Karpas-422 (cell line): ENCODE measurements at regions not wholly inside any gene's neighbourhood (a gene's known extent, or its start where the extent isn't known, plus 50 kb on each side); places are given as distances from the start of the nearest gene placed in this dataset.

Experiments
- DNase-seq: peaks from one replicate; pipeline ENCODE4 v3.0.0-alpha.2; 2015
- H2AFZ ChIP-seq: fragments of 200-600 bp; sonication (generic); 2 replicates; pipeline ENCODE4 v1.6.1; 2014; ENCODE audit warnings: antibody characterized with exemption, low read length, mixed read lengths
- H3K27ac ChIP-seq: fragments of 200-600 bp; sonication (generic); 2 replicates; pipeline ENCODE4 v1.5.1; 2014; ENCODE audit warnings: mild to moderate bottlenecking, low read length, moderate library complexity
- H3K27me3 ChIP-seq: fragments of 200-600 bp; sonication (generic); 2 replicates; pipeline ENCODE4 v1.6.1; 2014; ENCODE audit warnings: low read length, mixed read lengths
- H3K36me3 ChIP-seq: fragments of 200-600 bp; sonication (generic); 2 replicates; pipeline ENCODE4 v1.6.1; 2014; ENCODE audit warnings: low read length, mixed read lengths; ENCODE audit not compliant: insufficient read depth
- H3K4me1 ChIP-seq: fragments of 200-600 bp; sonication (generic); 2 replicates; pipeline ENCODE4 v1.6.1; 2014; ENCODE audit warnings: mild to moderate bottlenecking, low read length, mixed read lengths
- H3K4me2 ChIP-seq: fragments of 200-600 bp; sonication (generic); 2 replicates; pipeline ENCODE4 v1.6.1; 2014; ENCODE audit warnings: low read length, low read depth, mild to moderate bottlenecking; ENCODE audit not compliant: poor library complexity, severe bottlenecking
- H3K4me3 ChIP-seq: fragments of 200-600 bp; sonication (generic); 2 replicates; pipeline ENCODE4 v1.5.1; 2014; ENCODE audit warnings: mild to moderate bottlenecking, antibody characterized with exemption, low read length, mixed read lengths
- H3K79me2 ChIP-seq: fragments of 200-600 bp; sonication (generic); 2 replicates; pipeline ENCODE4 v1.6.1; 2014; ENCODE audit warnings: mild to moderate bottlenecking, low read length, mixed read lengths
- H3K9ac ChIP-seq: fragments of 200-600 bp; sonication (generic); 2 replicates; pipeline ENCODE4 v1.6.0; 2014; ENCODE audit warnings: low read length
- H3K9me2 ChIP-seq: fragments of 200-600 bp; sonication (generic), shearing (Covaris generic); replicated peaks from 2 replicates; pipeline ENCODE4 v1.6.0; 2014; ENCODE audit warnings: mild to moderate bottlenecking, low read length, moderate library complexity; ENCODE audit not compliant: insufficient read depth
- H3K9me3 ChIP-seq: fragments of 300-700, 200-600 bp; sonication (generic); 2 replicates; pipeline ENCODE4 v1.6.1; 2014; ENCODE audit warnings: low read length, mixed read lengths
- H4K20me1 ChIP-seq: fragments of 200-600 bp; sonication (generic); 2 replicates; pipeline ENCODE4 v1.6.1; 2014; ENCODE audit warnings: mild to moderate bottlenecking, antibody characterized with exemption, low read length, low read depth; ENCODE audit not compliant: insufficient read depth

GRCh38 chr6:170185175-170185978, 105.5 kb downstream of the DLL1 start:
- no peaks in the 10 kb centered on the region for H3K27me3 ChIP-seq
- no peaks in the 10 kb centered on the region for H3K4me1 ChIP-seq
- DNase-seq: no peak
- no peaks in the 10 kb centered on the region for H4K20me1 ChIP-seq
- no peaks in the 10 kb centered on the region for H3K79me2 ChIP-seq
- H3K9me2 ChIP-seq: no peaks in the 10 kb centered on the region
- no peak overlapping the region for H3K9ac ChIP-seq
- H3K4me2 ChIP-seq: no peak overlapping the region
- H3K9me3 ChIP-seq: peaks cover 5% of the 10 kb centered on the region; the same call in 1 of the 2 replicates
- H2AFZ ChIP-seq: no peak overlapping the region
- no peak overlapping the region for H3K4me3 ChIP-seq
- H3K36me3 ChIP-seq: no peaks in the 10 kb centered on the region
- H3K27ac ChIP-seq: no peak overlapping the region

GRCh38 chr6:170184316-170184715, 106.6 kb downstream of the DLL1 start:
- Histone ChIP-seq H3K4me1 (no peaks in the 10 kb centered on the region), H3K27me3 (no peaks in the 10 kb centered on the region), H3K9ac (no peak overlapping the region), H3K36me3 (no peaks in the 10 kb centered on the region), H2AFZ (no peak overlapping the region), H4K20me1 (no peaks in the 10 kb centered on the region), H3K4me3 (no peak overlapping the region), H3K4me2 (no peak overlapping the region), H3K9me3 (peaks cover 5% of the 10 kb centered on the region; the same call in 1 of the 2 replicates), H3K79me2 (no peaks in the 10 kb centered on the region), H3K27ac (no peak overlapping the region), H3K9me2 (no peaks in the 10 kb centered on the region)
- no peak for DNase-seq

DNA sequence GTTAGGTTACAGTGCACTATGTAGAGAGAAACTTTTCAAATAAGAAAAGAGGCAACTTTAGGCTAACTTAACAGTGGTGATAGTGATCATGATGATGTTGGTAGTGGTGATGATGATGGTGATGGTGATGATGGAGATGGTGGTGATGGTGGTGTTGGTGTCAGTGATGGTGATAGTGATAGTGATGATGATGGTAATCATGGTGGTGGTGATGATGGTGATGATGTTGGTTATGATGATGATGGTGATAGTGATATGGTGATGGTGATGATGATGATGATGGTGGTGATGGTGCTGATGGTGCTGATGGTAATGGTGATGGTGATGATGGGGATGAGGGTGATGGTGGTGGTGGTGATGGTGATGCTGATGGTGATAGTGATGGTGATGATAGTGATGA, 107.4 kb downstream of the DLL1 start:
- Histone ChIP-seq H4K20me1 (no peaks in the 10 kb centered on the region), H3K9me3 (peaks cover 5% of the 10 kb centered on the region; the same call in 1 of the 2 replicates), H3K36me3 (no peaks in the 10 kb centered on the region), H3K4me2 (no peak overlapping the region), H3K27ac (no peak overlapping the region), H2AFZ (no peak overlapping the region), H3K79me2 (no peaks in the 10 kb centered on the region), H3K9me2 (no peaks in the 10 kb centered on the region), H3K9ac (no peak overlapping the region), H3K4me1 (no peaks in the 10 kb centered on the region), H3K4me3 (no peak overlapping the region), H3K27me3 (no peaks in the 10 kb centered on the region)
- no peak for DNase-seq

DNA sequence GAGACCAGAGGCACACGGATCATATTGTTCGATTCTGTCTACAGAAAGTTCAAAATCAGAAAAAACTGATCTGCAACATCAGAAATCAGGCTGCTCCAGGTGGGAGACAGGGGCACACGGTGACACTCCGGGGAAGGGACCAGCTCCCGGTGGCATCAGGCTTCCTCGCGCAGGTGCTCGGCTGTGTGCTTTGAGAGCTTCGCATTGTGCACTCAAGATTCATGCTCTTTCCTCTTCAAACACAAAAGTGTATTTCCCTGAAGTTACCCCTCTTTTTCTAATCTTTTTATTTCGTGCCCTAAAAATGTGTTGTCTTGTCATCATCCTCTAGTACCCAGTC, 108.1 kb downstream of the DLL1 start:
- no peak overlapping the region for H3K9ac ChIP-seq
- no peaks in the 10 kb centered on the region for H3K9me2 ChIP-seq
- no peaks in the 10 kb centered on the region for H3K36me3 ChIP-seq
- H3K27ac ChIP-seq: no peak overlapping the region
- no peak overlapping the region for H3K4me3 ChIP-seq
- no peaks in the 10 kb centered on the region for H3K27me3 ChIP-seq
- DNase-seq: no peak
- peaks cover 5% of the 10 kb centered on the region; the same call in 1 of the 2 replicates for H3K9me3 ChIP-seq
- no peaks in the 10 kb centered on the region for H4K20me1 ChIP-seq
- H2AFZ ChIP-seq: no peak overlapping the region
- H3K4me1 ChIP-seq: no peaks in the 10 kb centered on the region
- H3K79me2 ChIP-seq: no peaks in the 10 kb centered on the region
- H3K4me2 ChIP-seq: no peak overlapping the region

DNA sequence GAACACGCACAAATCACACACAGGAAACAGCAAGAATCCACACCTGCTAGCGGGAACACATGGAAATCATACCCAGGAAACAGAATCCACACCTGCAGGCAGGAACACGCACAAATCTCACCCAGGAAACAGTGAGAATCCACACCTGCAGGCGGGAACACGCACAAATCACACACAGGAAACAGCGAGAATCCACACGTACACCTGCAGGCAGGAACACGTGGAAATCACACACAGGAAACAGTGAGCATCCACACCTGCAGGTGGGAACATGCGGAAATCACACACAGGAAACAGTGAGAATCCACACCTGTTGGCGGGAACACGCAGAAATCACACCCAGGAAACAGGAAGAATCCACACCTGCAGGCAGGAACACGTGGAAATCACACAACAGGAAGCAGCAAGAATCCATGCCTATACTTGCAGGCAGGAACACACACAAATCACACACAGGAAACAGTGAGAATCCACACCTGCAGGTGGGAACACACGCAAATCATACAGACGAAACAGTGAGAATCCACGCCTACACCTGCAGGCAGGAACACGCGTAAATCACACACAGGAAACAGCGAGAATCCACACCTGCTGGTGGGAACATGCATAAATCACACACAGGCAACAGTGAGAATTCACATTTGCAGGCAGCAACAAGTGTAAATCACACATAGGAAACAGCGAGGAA, 108.6 kb downstream of the DLL1 start:
- H2AFZ ChIP-seq: no peak overlapping the region
- peaks cover 5% of the 10 kb centered on the region; the same call in 1 of the 2 replicates for H3K9me3 ChIP-seq
- no peaks in the 10 kb centered on the region for H4K20me1 ChIP-seq
- H3K36me3 ChIP-seq: no peaks in the 10 kb centered on the region
- no peaks in the 10 kb centered on the region for H3K79me2 ChIP-seq
- no peak overlapping the region for H3K4me3 ChIP-seq
- H3K9me2 ChIP-seq: no peaks in the 10 kb centered on the region
- no peak overlapping the region for H3K27ac ChIP-seq
- no peak overlapping the region for H3K9ac ChIP-seq
- H3K4me2 ChIP-seq: no peak overlapping the region
- H3K4me1 ChIP-seq: no peaks in the 10 kb centered on the region
- peak; percentile 1 for DNase-seq
- no peaks in the 10 kb centered on the region for H3K27me3 ChIP-seq

GRCh38 chr6:170181338-170181690, 109.6 kb downstream of the DLL1 start:
- Histone ChIP-seq H3K9me2 (no peaks in the 10 kb centered on the region), H3K27me3 (no peaks in the 10 kb centered on the region)

GRCh38 chr6:170180671-170181337, 110.1 kb downstream of the DLL1 start:
- no peak overlapping the region for H3K4me2 ChIP-seq
- no peak overlapping the region for H2AFZ ChIP-seq
- no peak overlapping the region for H3K4me3 ChIP-seq
- H3K9me3 ChIP-seq: peaks cover 5% of the 10 kb centered on the region; the same call in 1 of the 2 replicates
- no peaks in the 10 kb centered on the region for H3K4me1 ChIP-seq
- no peaks in the 10 kb centered on the region for H3K79me2 ChIP-seq
- no peaks in the 10 kb centered on the region for H3K9me2 ChIP-seq
- no peak overlapping the region for H3K9ac ChIP-seq
- no peaks in the 10 kb centered on the region for H3K27me3 ChIP-seq
- no peaks in the 10 kb centered on the region for H3K36me3 ChIP-seq
- H3K27ac ChIP-seq: no peak overlapping the region
- peak; percentile 7 for DNase-seq
- no peaks in the 10 kb centered on the region for H4K20me1 ChIP-seq

More at GRCh38 chr6:170181338-170181690, 109.6 kb downstream of the DLL1 start:
- H3K4me3 ChIP-seq: no peak overlapping the region
- H3K4me1 ChIP-seq: no peaks in the 10 kb centered on the region
- H4K20me1 ChIP-seq: no peaks in the 10 kb centered on the region
- H3K36me3 ChIP-seq: no peaks in the 10 kb centered on the region
- H3K9me3 ChIP-seq: peaks cover 5% of the 10 kb centered on the region; the same call in 1 of the 2 replicates
- no peak overlapping the region for H3K4me2 ChIP-seq
- no peak overlapping the region for H3K27ac ChIP-seq
- no peak overlapping the region for H2AFZ ChIP-seq
- no peak overlapping the region for H3K9ac ChIP-seq
- H3K79me2 ChIP-seq: no peaks in the 10 kb centered on the region
- DNase-seq: no peak

DNA sequence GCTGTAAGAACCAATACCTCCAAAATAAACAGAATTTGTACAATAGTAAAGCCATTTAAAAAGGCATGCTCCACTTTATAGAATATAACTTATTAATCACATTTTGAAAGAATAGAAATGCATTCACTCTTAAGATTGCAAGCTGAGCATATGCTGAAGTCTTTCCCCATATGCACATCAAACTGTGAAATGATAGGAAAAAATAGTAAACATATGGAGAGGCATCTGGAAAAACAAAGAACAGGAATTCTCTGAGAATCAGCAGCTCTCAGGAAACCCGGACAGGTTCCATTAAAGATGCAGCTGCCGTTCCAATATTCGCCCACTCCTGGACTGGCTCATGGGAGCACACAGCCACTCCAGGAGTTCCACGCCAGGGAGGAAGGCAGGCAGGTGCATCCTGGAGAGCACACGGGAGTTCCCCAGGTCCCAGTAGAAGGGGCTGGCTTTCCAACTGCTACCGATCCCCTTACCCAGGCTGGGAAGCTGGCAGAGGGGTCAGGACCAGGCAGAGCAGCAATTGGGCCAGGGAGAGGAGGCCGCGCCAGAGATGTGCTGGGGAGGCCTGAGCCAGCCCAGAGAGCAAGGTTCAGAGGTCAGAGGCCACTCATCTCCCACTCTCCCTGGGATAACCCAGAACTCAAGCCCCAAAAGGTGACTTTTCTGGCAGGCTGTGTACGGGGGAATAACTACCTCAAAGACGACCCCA, 111.1 kb downstream of the DLL1 start:
- Histone ChIP-seq H2AFZ (no peak overlapping the region), H3K9me2 (no peaks in the 10 kb centered on the region), H4K20me1 (no peaks in the 10 kb centered on the region), H3K79me2 (no peaks in the 10 kb centered on the region), H3K27me3 (no peaks in the 10 kb centered on the region), H3K27ac (no peak overlapping the region), H3K4me2 (no peak overlapping the region), H3K9ac (no peak overlapping the region), H3K4me1 (no peaks in the 10 kb centered on the region), H3K36me3 (no peaks in the 10 kb centered on the region), H3K4me3 (no peak overlapping the region), H3K9me3 (peaks cover 5% of the 10 kb centered on the region; the same call in 1 of the 2 replicates)
- no peak for DNase-seq
